MM.1S (cell line): ENCODE measurements at regions not wholly inside any gene's neighbourhood (a gene's known extent, or its start where the extent isn't known, plus 50 kb on each side); places are given as distances from the start of the nearest gene placed in this dataset.

Source experiments
- DNase-seq: peaks from one replicate; pipeline ENCODE4 v3.0.0-alpha.2; 2015
- H2AFZ ChIP-seq: fragments of 300-600 bp; sonication (generic); 2 replicates; pipeline ENCODE4 v1.6.0; 2016; ENCODE audit warnings: antibody characterized with exemption, low read length
- H3F3A ChIP-seq: fragments of 300-600 bp; sonication (generic); 2 replicates; pipeline ENCODE4 v1.6.1; 2016; ENCODE audit warnings: mild to moderate bottlenecking, antibody characterized with exemption, low read length, moderate library complexity, mixed read lengths; ENCODE audit not compliant: insufficient read depth
- H3K27ac ChIP-seq: fragments of 300-600 bp; sonication (generic); 2 replicates; pipeline ENCODE4 v1.5.1; 2016; ENCODE audit warnings: mild to moderate bottlenecking, low read length
- H3K27me3 ChIP-seq: fragments of 300-600 bp; sonication (generic); replicated peaks from 2 replicates; pipeline ENCODE4 v1.6.0; 2016; ENCODE audit warnings: low read length; ENCODE audit not compliant: insufficient read depth
- H3K36me3 ChIP-seq: fragments of 300-600 bp; sonication (generic); replicated peaks from 2 replicates; pipeline ENCODE4 v1.6.1; 2016; ENCODE audit warnings: mild to moderate bottlenecking, low read length, mixed read lengths; ENCODE audit not compliant: insufficient read depth
- H3K4me1 ChIP-seq: fragments of 300-600 bp; sonication (generic); 2 replicates; pipeline ENCODE4 v1.6.1; 2016; ENCODE audit warnings: low read length, mixed read lengths
- H3K4me2 ChIP-seq: fragments of 300-600 bp; sonication (generic); 2 replicates; pipeline ENCODE4 v1.6.0; 2016; ENCODE audit warnings: low read depth, low read length
- H3K4me3 ChIP-seq: fragments of 300-600 bp; sonication (generic); 2 replicates; pipeline ENCODE4 v1.5.1; 2016; ENCODE audit warnings: low read length, mixed read lengths
- H3K79me2 ChIP-seq: fragments of 300-600 bp; sonication (generic); 2 replicates; pipeline ENCODE4 v1.6.1; 2016; ENCODE audit warnings: mixed run types, low read length, mixed read lengths
- H3K9ac ChIP-seq: fragments of 300-600 bp; sonication (generic); 2 replicates; pipeline ENCODE4 v1.6.1; 2016; ENCODE audit warnings: low read length, mixed read lengths
- H3K9me2 ChIP-seq: fragments of 300-600 bp; sonication (generic); replicated peaks from 2 replicates; pipeline ENCODE4 v1.6.1; 2016; ENCODE audit warnings: mild to moderate bottlenecking, low read length, mixed read lengths; ENCODE audit not compliant: insufficient read depth
- H3K9me3 ChIP-seq: fragments of 300-600 bp; sonication (generic); replicated peaks from 2 replicates; pipeline ENCODE4 v1.6.1; 2016; ENCODE audit warnings: mild to moderate bottlenecking, low read length, mixed read lengths; ENCODE audit not compliant: insufficient read depth
- H4K20me1 ChIP-seq: fragments of 300-600 bp; sonication (generic); 2 replicates; pipeline ENCODE4 v1.6.1; 2016; ENCODE audit warnings: mild to moderate bottlenecking, low read length, moderate library complexity, mixed read lengths; ENCODE audit not compliant: insufficient read depth
- EZH2 ChIP-seq: fragments of 300-600 bp; sonication (generic); optimal IDR thresholded peaks from 2 replicates; pipeline ENCODE3; 2017; ENCODE audit warnings: low read depth, mild to moderate bottlenecking, antibody characterized with exemption, low read length, mixed read lengths
- EZH2phosphoT487 ChIP-seq: fragments of 300-600 bp; sonication (generic); IDR thresholded peaks from 2 replicates; pipeline ENCODE4 v1.6.1; 2018; ENCODE audit warnings: antibody characterized with exemption, low read length
- TF ChIP-seq, protein P1 (sequence below): fragments of 300-600 bp; sonication (generic); IDR thresholded peaks from 2 replicates; pipeline ENCODE4 v1.5.1; 2016; ENCODE audit warnings: antibody characterized with exemption, low read length, mixed read lengths

GRCh38 chr1:47521034-47521881, 83.4 kb downstream of the FOXD2 start:
- TF ChIP-seq EZH2 = no peak
- TF ChIP-seq, protein P1, sequence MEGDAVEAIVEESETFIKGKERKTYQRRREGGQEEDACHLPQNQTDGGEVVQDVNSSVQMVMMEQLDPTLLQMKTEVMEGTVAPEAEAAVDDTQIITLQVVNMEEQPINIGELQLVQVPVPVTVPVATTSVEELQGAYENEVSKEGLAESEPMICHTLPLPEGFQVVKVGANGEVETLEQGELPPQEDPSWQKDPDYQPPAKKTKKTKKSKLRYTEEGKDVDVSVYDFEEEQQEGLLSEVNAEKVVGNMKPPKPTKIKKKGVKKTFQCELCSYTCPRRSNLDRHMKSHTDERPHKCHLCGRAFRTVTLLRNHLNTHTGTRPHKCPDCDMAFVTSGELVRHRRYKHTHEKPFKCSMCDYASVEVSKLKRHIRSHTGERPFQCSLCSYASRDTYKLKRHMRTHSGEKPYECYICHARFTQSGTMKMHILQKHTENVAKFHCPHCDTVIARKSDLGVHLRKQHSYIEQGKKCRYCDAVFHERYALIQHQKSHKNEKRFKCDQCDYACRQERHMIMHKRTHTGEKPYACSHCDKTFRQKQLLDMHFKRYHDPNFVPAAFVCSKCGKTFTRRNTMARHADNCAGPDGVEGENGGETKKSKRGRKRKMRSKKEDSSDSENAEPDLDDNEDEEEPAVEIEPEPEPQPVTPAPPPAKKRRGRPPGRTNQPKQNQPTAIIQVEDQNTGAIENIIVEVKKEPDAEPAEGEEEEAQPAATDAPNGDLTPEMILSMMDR = no peak
- no peak for TF ChIP-seq EZH2phosphoT487
- H3K27ac ChIP-seq = no peak overlapping the region

GRCh38 chr1:47522935-47523834, 85.3 kb downstream of the FOXD2 start:
- H3K4me2 ChIP-seq = no peak overlapping the region
- no peak overlapping the region for H3K4me3 ChIP-seq
- H3K4me1 ChIP-seq = no peaks in the 10 kb centered on the region
- no peaks in the 10 kb centered on the region for H3K9me3 ChIP-seq
- H3K79me2 ChIP-seq = no peaks in the 10 kb centered on the region
- H3K27me3 ChIP-seq = no peaks in the 10 kb centered on the region
- no peaks in the 10 kb centered on the region for H4K20me1 ChIP-seq
- no peaks in the 10 kb centered on the region for H3K36me3 ChIP-seq
- no peak overlapping the region for H3K27ac ChIP-seq
- no peaks in the 10 kb centered on the region for H3F3A ChIP-seq
- TF ChIP-seq, protein P1 = no peak
- no peak for TF ChIP-seq EZH2phosphoT487
- H2AFZ ChIP-seq = no peak overlapping the region
- H3K9ac ChIP-seq = no peak overlapping the region
- H3K9me2 ChIP-seq = no peaks in the 10 kb centered on the region
- no peak for DNase-seq

More at GRCh38 chr1:47521034-47521881, 83.4 kb downstream of the FOXD2 start:
- H3F3A ChIP-seq = no peaks in the 10 kb centered on the region
- DNase-seq = no peak
- no peak overlapping the region for H3K4me2 ChIP-seq
- H3K9me2 ChIP-seq = no peaks in the 10 kb centered on the region
- H3K79me2 ChIP-seq = no peaks in the 10 kb centered on the region
- H3K4me1 ChIP-seq = no peaks in the 10 kb centered on the region
- H3K4me3 ChIP-seq = no peak overlapping the region
- no peak overlapping the region for H2AFZ ChIP-seq
- no peaks in the 10 kb centered on the region for H3K36me3 ChIP-seq
- H3K9me3 ChIP-seq = no peaks in the 10 kb centered on the region
- no peak overlapping the region for H3K9ac ChIP-seq
- H4K20me1 ChIP-seq = no peaks in the 10 kb centered on the region
- H3K27me3 ChIP-seq = no peaks in the 10 kb centered on the region

GRCh38 chr1:47523835-47524215, 86.0 kb downstream of the FOXD2 start:
- Histone ChIP-seq H4K20me1 (no peaks in the 10 kb centered on the region), H3F3A (no peaks in the 10 kb centered on the region), H3K4me2 (no peak overlapping the region), H3K9ac (no peak overlapping the region), H3K9me2 (no peaks in the 10 kb centered on the region), H3K79me2 (no peaks in the 10 kb centered on the region), H3K36me3 (no peaks in the 10 kb centered on the region), H3K9me3 (no peaks in the 10 kb centered on the region), H3K27ac (no peak overlapping the region), H3K27me3 (no peaks in the 10 kb centered on the region), H3K4me3 (no peak overlapping the region), H3K4me1 (no peaks in the 10 kb centered on the region), H2AFZ (no peak overlapping the region)
- no peak for DNase-seq
- TF ChIP-seq, protein P1 = no peak
- TF ChIP-seq EZH2 (no peak), EZH2phosphoT487 (no peak)
